ENCODE measurements at regions not wholly inside any gene's neighbourhood (a gene's known extent, or its start where the extent isn't known, plus 50 kb on each side); places are given as distances from the start of the nearest gene placed in this dataset.

GRCh38 chr7:18213652-18214051 lies 186.0 kb upstream of the PRPS1L1 start:
- H3K36me3 Mint-ChIP-seq: no peaks in the 10 kb centered on the region
- no peaks in the 10 kb centered on the region for H3K4me1 Mint-ChIP-seq
- H3K4me2 ChIP-seq: no peak overlapping the region

DNA sequence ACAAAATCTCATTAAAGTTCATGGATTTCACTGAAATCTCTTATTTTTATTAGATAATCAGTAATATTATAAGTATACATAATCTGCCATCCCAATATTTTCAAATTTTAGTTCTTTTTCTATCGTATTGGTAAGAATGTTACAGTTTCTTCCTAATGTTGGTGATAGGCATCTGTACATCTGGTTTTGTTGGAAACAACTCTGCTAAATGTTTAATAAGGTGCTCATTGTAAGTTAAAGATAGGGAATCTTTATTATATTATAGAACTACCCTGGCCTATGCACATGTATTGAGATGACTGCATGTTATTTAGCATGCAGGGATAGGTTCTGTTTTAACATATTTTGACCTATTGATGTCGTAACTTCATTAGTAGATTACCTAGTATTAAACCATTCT lies 188.6 kb upstream of the PRPS1L1 start:
- no peak overlapping the region for H2AFZ ChIP-seq (replicated peaks)
- no peaks in the 10 kb centered on the region for H3K9me3 ChIP-seq (ENCODE audit: low read depth)
- no peak overlapping the region for H3K4me3 ChIP-seq
- Mint-ChIP-seq H3K9me3 (no peaks in the 10 kb centered on the region), H3K27me3 (ENCODE audit: insufficient read depth, low read depth) (no peaks in the 10 kb centered on the region), H3K4me1 (no peaks in the 10 kb centered on the region), H3K36me3 (no peaks in the 10 kb centered on the region), H3K27ac (no peak overlapping the region), H3K4me3 (no peak overlapping the region)
- no peak for TF ChIP-seq CTCF (IDR thresholded peaks at IDR 0.05)
- no peak for TF ChIP-seq EZH2phosphoT487 (IDR thresholded peaks at IDR 0.05)
- no peak for TF ChIP-seq EZH2 (IDR thresholded peaks at IDR 0.05)
- DNase-seq (ENCODE audit: low spot score): no peak
- H3K36me3 ChIP-seq: no peaks in the 10 kb centered on the region
- no peak overlapping the region for H3K9ac ChIP-seq
- no peaks in the 10 kb centered on the region for H3K79me2 ChIP-seq (ENCODE audit: low read depth)
- no peaks in the 10 kb centered on the region for H3K27me3 ChIP-seq
- no peaks in the 10 kb centered on the region for H3F3A ChIP-seq (ENCODE audit: low read depth)
- H4K20me1 ChIP-seq (ENCODE audit: low read depth): no peaks in the 10 kb centered on the region
- H3K4me2 ChIP-seq: no peak overlapping the region
- no peak overlapping the region for H3K27ac ChIP-seq
- no peaks in the 10 kb centered on the region for H3K4me1 ChIP-seq

More at GRCh38 chr7:18213652-18214051, 186.0 kb upstream of the PRPS1L1 start:
- no peak for DNase-seq (ENCODE audit: low spot score)
- no peak overlapping the region for H3K9ac ChIP-seq
- H3K9me3 Mint-ChIP-seq: no peaks in the 10 kb centered on the region
- no peak overlapping the region for H3K27ac Mint-ChIP-seq
- H3K4me3 Mint-ChIP-seq: no peak overlapping the region
- no peak overlapping the region for H3K4me3 ChIP-seq
- no peak for TF ChIP-seq EZH2 (IDR thresholded peaks at IDR 0.05)
- no peak for TF ChIP-seq CTCF (IDR thresholded peaks at IDR 0.05)
- TF ChIP-seq EZH2phosphoT487 (IDR thresholded peaks at IDR 0.05): no peak
- H4K20me1 ChIP-seq (ENCODE audit: low read depth): no peaks in the 10 kb centered on the region
- no peak overlapping the region for H2AFZ ChIP-seq (replicated peaks)
- H3K79me2 ChIP-seq (ENCODE audit: low read depth): no peaks in the 10 kb centered on the region
- no peaks in the 10 kb centered on the region for H3F3A ChIP-seq (ENCODE audit: low read depth)
- H3K27me3 ChIP-seq: no peaks in the 10 kb centered on the region
- H3K27ac ChIP-seq: no peak overlapping the region
- H3K4me1 ChIP-seq: no peaks in the 10 kb centered on the region
- H3K9me3 ChIP-seq (ENCODE audit: low read depth): no peaks in the 10 kb centered on the region
- H3K36me3 ChIP-seq: no peaks in the 10 kb centered on the region
- no peaks in the 10 kb centered on the region for H3K27me3 Mint-ChIP-seq (ENCODE audit: insufficient read depth, low read depth)

GRCh38 chr7:18221377-18222293 lies 194.0 kb upstream of the PRPS1L1 start:
- H3K4me1 ChIP-seq: no peaks in the 10 kb centered on the region
- TF ChIP-seq EZH2 (IDR thresholded peaks at IDR 0.05): no peak
- no peak for TF ChIP-seq EZH2phosphoT487 (IDR thresholded peaks at IDR 0.05)
- TF ChIP-seq CTCF (IDR thresholded peaks at IDR 0.05): no peak
- H3K27me3 Mint-ChIP-seq (ENCODE audit: insufficient read depth, low read depth): no peaks in the 10 kb centered on the region

More at GRCh38 chr7:18221377-18222293, 194.0 kb upstream of the PRPS1L1 start:
- no peaks in the 10 kb centered on the region for H4K20me1 ChIP-seq (ENCODE audit: low read depth)
- no peaks in the 10 kb centered on the region for H3K9me3 ChIP-seq (ENCODE audit: low read depth)
- no peaks in the 10 kb centered on the region for H3K36me3 Mint-ChIP-seq
- no peaks in the 10 kb centered on the region for H3K9me3 Mint-ChIP-seq
- no peaks in the 10 kb centered on the region for H3K4me1 Mint-ChIP-seq
- no peak overlapping the region for H2AFZ ChIP-seq (replicated peaks)
- H3K36me3 ChIP-seq: no peaks in the 10 kb centered on the region
- H3K27me3 ChIP-seq: no peaks in the 10 kb centered on the region
- no peaks in the 10 kb centered on the region for H3F3A ChIP-seq (ENCODE audit: low read depth)
- no peak overlapping the region for H3K4me3 ChIP-seq
- no peak overlapping the region for H3K9ac ChIP-seq
- H3K79me2 ChIP-seq (ENCODE audit: low read depth): no peaks in the 10 kb centered on the region
- no peak for DNase-seq (ENCODE audit: low spot score)
- H3K4me3 Mint-ChIP-seq: no peak overlapping the region
- H3K27ac ChIP-seq: no peak overlapping the region
- no peak overlapping the region for H3K4me2 ChIP-seq
- no peak overlapping the region for H3K27ac Mint-ChIP-seq

All from neural progenitor cell (in vitro differentiated cells).